ENCODE measurements at regions not wholly inside any gene's neighbourhood (a gene's known extent, or its start where the extent isn't known, plus 50 kb on each side); places are given as distances from the start of the nearest gene placed in this dataset.
"Not testable (repeated sequence)": the region's sequence is repeated elsewhere in the genome, so short reads cannot be mapped to it uniquely, and the experiment has no call there.

GRCh38 chr14:105628126-105628525 lies 101.7 kb downstream of the TMEM121 start:
- H2AFZ ChIP-seq (ENCODE audit: low read length); H3K4me3 ChIP-seq (replicated peaks in 1 of 3; ENCODE audit: insufficient read depth in 1 of 3, low read depth in 2 of 3, low read length in 3 of 3); BruUV-seq (replicated peaks); H3K79me2 ChIP-seq (ENCODE audit: insufficient read depth, low read length); H3K9ac ChIP-seq (ENCODE audit: insufficient read depth, low read depth, low read length); H3K36me3 ChIP-seq (replicated peaks in 1 of 2; ENCODE audit: control insufficient read depth in 1 of 2, insufficient read depth in 2 of 2, low read length in 2 of 2); CTCF ChIA-PET (ENCODE audit: low intra/inter-chr PET ratio, low total read pairs); ATAC-seq; H3K4me1 ChIP-seq (ENCODE audit: insufficient read depth, low read length); H3K9me3 ChIP-seq (ENCODE audit: low read length); H4K20me1 ChIP-seq (ENCODE audit: insufficient read depth, low read length); H3K27me3 ChIP-seq (ENCODE audit: control insufficient read depth in 1 of 2, insufficient read depth in 2 of 2, low read length in 2 of 2); in situ Hi-C loops (cut with HindIII; ENCODE audit: extremely low pct_ligation_motif_present, low pct_unique_long_range_greater_than_20kb); H3K27ac ChIP-seq (ENCODE audit: extremely low read length, insufficient read depth, low read length); DNase-seq (ENCODE audit: low spot score); FAIRE-seq; H3K4me2 ChIP-seq (ENCODE audit: low read depth, low read length); POLR2A ChIA-PET; intact Hi-C loops (cut with micrococcal nuclease; ENCODE audit: unreplicated experiment): not testable (repeated sequence)
- WGBS (ENCODE audit: low lambda C conversion rate) = 2% methylated on average over 4 of the region's 4 CpGs

- H4K20me1 ChIP-seq (ENCODE audit: insufficient read depth, low read length); CTCF ChIA-PET (ENCODE audit: low intra/inter-chr PET ratio, low total read pairs); in situ Hi-C loops (cut with HindIII; ENCODE audit: extremely low pct_ligation_motif_present, low pct_unique_long_range_greater_than_20kb); DNase-seq (ENCODE audit: low spot score); BruUV-seq (replicated peaks); H2AFZ ChIP-seq (ENCODE audit: low read length); H3K79me2 ChIP-seq (ENCODE audit: insufficient read depth, low read length); H3K36me3 ChIP-seq (replicated peaks in 1 of 2; ENCODE audit: control insufficient read depth in 1 of 2, insufficient read depth in 2 of 2, low read length in 2 of 2); H3K4me2 ChIP-seq (ENCODE audit: low read depth, low read length); POLR2A ChIA-PET; H3K27me3 ChIP-seq (ENCODE audit: control insufficient read depth in 1 of 2, insufficient read depth in 2 of 2, low read length in 2 of 2); intact Hi-C loops (cut with micrococcal nuclease; ENCODE audit: unreplicated experiment); FAIRE-seq; H3K9ac ChIP-seq (ENCODE audit: insufficient read depth, low read depth, low read length); H3K9me3 ChIP-seq (ENCODE audit: low read length); H3K4me1 ChIP-seq (ENCODE audit: insufficient read depth, low read length); H3K27ac ChIP-seq (ENCODE audit: extremely low read length, insufficient read depth, low read length); H3K4me3 ChIP-seq (replicated peaks in 1 of 3; ENCODE audit: insufficient read depth in 1 of 3, low read depth in 2 of 3, low read length in 3 of 3): not testable (repeated sequence)
- WGBS (ENCODE audit: low lambda C conversion rate) = 4% methylated on average over 10 of the region's 11 CpGs
- ATAC-seq = peak; percentile 56
Observed at GRCh38 chr14:105628531-105629067, 102.2 kb downstream of the TMEM121 start.

- H3K4me3 ChIP-seq (replicated peaks in 1 of 3; ENCODE audit: insufficient read depth in 1 of 3, low read depth in 2 of 3, low read length in 3 of 3); H3K36me3 ChIP-seq (replicated peaks in 1 of 2; ENCODE audit: control insufficient read depth in 1 of 2, insufficient read depth in 2 of 2, low read length in 2 of 2); H3K4me1 ChIP-seq (ENCODE audit: insufficient read depth, low read length); H4K20me1 ChIP-seq (ENCODE audit: insufficient read depth, low read length); intact Hi-C loops (cut with micrococcal nuclease; ENCODE audit: unreplicated experiment); H3K79me2 ChIP-seq (ENCODE audit: insufficient read depth, low read length); CTCF ChIA-PET (ENCODE audit: low intra/inter-chr PET ratio, low total read pairs); POLR2A ChIA-PET; H3K27me3 ChIP-seq (ENCODE audit: control insufficient read depth in 1 of 2, insufficient read depth in 2 of 2, low read length in 2 of 2); H3K4me2 ChIP-seq (ENCODE audit: low read depth, low read length); FAIRE-seq; H2AFZ ChIP-seq (ENCODE audit: low read length); DNase-seq (ENCODE audit: low spot score); H3K27ac ChIP-seq (ENCODE audit: extremely low read length, insufficient read depth, low read length); in situ Hi-C loops (cut with HindIII; ENCODE audit: extremely low pct_ligation_motif_present, low pct_unique_long_range_greater_than_20kb); H3K9me3 ChIP-seq (ENCODE audit: low read length); H3K9ac ChIP-seq (ENCODE audit: insufficient read depth, low read depth, low read length); BruUV-seq (replicated peaks): not testable (repeated sequence)
- WGBS (ENCODE audit: low lambda C conversion rate) = 32% methylated on average over 13 of the region's 38 CpGs
- ATAC-seq = peak; percentile 23
Observed at GRCh38 chr14:105629091-105629885, 102.9 kb downstream of the TMEM121 start.

Measured in HepG2 (cell line).